HepG2 (cell line): ENCODE measurements at regions not wholly inside any gene's neighbourhood (a gene's known extent, or its start where the extent isn't known, plus 50 kb on each side); places are given as distances from the start of the nearest gene placed in this dataset.

Experiments used
- ATAC-seq: fragments of 200-7000 bp; cut with Tn5 transposase; 3 replicates; pipeline ENCODE4 v1.9.1; 2020; ENCODE audit warnings: mild to moderate bottlenecking, moderate library complexity
- BruUV-seq: library from RNA; stranded (reverse); fragments of 400-500 nt; replicated peaks from 2 replicates; lab custom pipeline; 2021; lab: Mats Ljungman, UMichigan
- CTCF ChIA-PET: fragments of 300-600 bp; formaldehyde crosslinking; extraction: SDS; loops from one replicate; lab custom pipeline; 2021; ENCODE audit warnings: low total read pairs, inconsistent platforms, low intra/inter-chr PET ratio; lab: Yijun Ruan, JAX
- POLR2A ChIA-PET: fragments of 350-600 bp; sonication (Branson Sonifier 250); formaldehyde crosslinking; loops from one replicate; lab custom pipeline; 2020; ENCODE audit warnings: antibody characterized with exemption, inconsistent platforms; lab: Yijun Ruan, JAX
- DNase-seq: peaks from one replicate; pipeline ENCODE4 v3.0.0-alpha.2; 2015; ENCODE audit warnings: low spot score
- FAIRE-seq: peaks from 3 replicates; lab custom pipeline; 2011; peaks lifted over from hg19 to GRCh38; lab: Jason Lieb, UNC
- H2AFZ ChIP-seq: one replicate; pipeline ENCODE4 v1.6.1; 2011; ENCODE audit warnings: low read length, inconsistent platforms
- H3K27ac ChIP-seq: fragments of 300-600 bp; 3 replicates; pipeline ENCODE4 v1.8.0; 2011; ENCODE audit warnings: mixed run types, mild to moderate bottlenecking, mixed read lengths, low read length, inconsistent platforms; ENCODE audit not compliant: insufficient read depth; ENCODE audit errors: extremely low read length
- H3K27me3 ChIP-seq, 2 experiments: fragments of 200-600 bp in 1 of 2; 2 replicates in 1 of 2; 3 replicates in 1 of 2; pipeline versions ENCODE4 v1.6.0 to v1.8.0; 2011; ENCODE audit warnings: low read length in 2 of 2, mild to moderate bottlenecking in 2 of 2, moderate library complexity in 2 of 2, inconsistent platforms in 1 of 2; ENCODE audit not compliant: insufficient read depth in 2 of 2, control insufficient read depth in 1 of 2
- H3K36me3 ChIP-seq, 2 experiments: fragments of 200-600 bp in 1 of 2; replicated peaks in 1 of 2; 2 replicates in 1 of 2; 3 replicates in 1 of 2; pipeline versions ENCODE4 v1.5.1 to v1.8.0; 2011; ENCODE audit warnings: low read length in 2 of 2, inconsistent platforms in 1 of 2; ENCODE audit not compliant: insufficient read depth in 2 of 2, control insufficient read depth in 1 of 2
- H3K4me1 ChIP-seq: 2 replicates; pipeline ENCODE4 v1.5.1; 2012; ENCODE audit warnings: low read length, inconsistent platforms; ENCODE audit not compliant: insufficient read depth
- H3K4me2 ChIP-seq: 2 replicates; pipeline ENCODE4 v1.6.0; 2011; ENCODE audit warnings: low read depth, low read length, inconsistent platforms
- H3K4me3 ChIP-seq, 3 experiments: fragments of 200-600 bp in 1 of 3; sonication (generic), shearing (Covaris generic) in 1 of 3; replicated peaks in 1 of 3; 2 replicates each; pipeline ENCODE4 v1.5.1; 2011 to 2016; ENCODE audit warnings: low read length in 3 of 3, inconsistent platforms in 2 of 3, low read depth in 2 of 3, mild to moderate bottlenecking in 2 of 3, control low read depth in 1 of 3, mixed read lengths in 1 of 3; ENCODE audit not compliant: insufficient read depth in 1 of 3
- H3K79me2 ChIP-seq: one replicate; pipeline ENCODE4 v1.6.1; 2011; ENCODE audit warnings: low read length, inconsistent platforms; ENCODE audit not compliant: insufficient read depth
- H3K9ac ChIP-seq: 2 replicates; pipeline ENCODE4 v1.6.0; 2011; ENCODE audit warnings: mild to moderate bottlenecking, low read depth, low read length, inconsistent platforms; ENCODE audit not compliant: insufficient read depth
- H3K9me3 ChIP-seq: 2 replicates; pipeline ENCODE4 v1.5.1; 2012; ENCODE audit warnings: mild to moderate bottlenecking, low read length
- H4K20me1 ChIP-seq: 2 replicates; pipeline ENCODE4 v1.6.0; 2011; ENCODE audit warnings: inconsistent platforms, mild to moderate bottlenecking, low read length, moderate library complexity; ENCODE audit not compliant: insufficient read depth
- E2F2 ChIP-seq: sonication (generic); formaldehyde crosslinking; IDR thresholded peaks from 2 replicates; pipeline ENCODE4 v1.4.0; 2020; ENCODE audit warnings: missing genetic modification reagents, borderline replicate concordance
- IRX3 ChIP-seq: sonication (generic); formaldehyde crosslinking; IDR thresholded peaks from 2 replicates; pipeline ENCODE4 v1.8.1; 2023; ENCODE audit warnings: mild to moderate bottlenecking, low read depth, missing genetic modification reagents, borderline replicate concordance
- MXD3 ChIP-seq: IDR thresholded peaks from 2 replicates; pipeline ENCODE4 v1.6.1; 2016; ENCODE audit warnings: mild to moderate bottlenecking, missing biosample characterization, missing genetic modification reagents
- NAIF1 ChIP-seq: sonication (generic); formaldehyde crosslinking; IDR thresholded peaks from 2 replicates; pipeline ENCODE4 v1.5.0; 2020; ENCODE audit warnings: mild to moderate bottlenecking, missing genetic modification reagents, borderline replicate concordance
- NFE2 ChIP-seq: sonication (generic); formaldehyde crosslinking; IDR thresholded peaks from 2 replicates; pipeline ENCODE4 v1.4.0; 2020; ENCODE audit warnings: missing genetic modification reagents
- NPAS2 ChIP-seq: sonication (generic); formaldehyde crosslinking; IDR thresholded peaks from 2 replicates; pipeline ENCODE4 v1.8.0; 2022; ENCODE audit warnings: mild to moderate bottlenecking, missing genetic modification reagents, borderline replicate concordance
- NR2F2 ChIP-seq: IDR thresholded peaks from 2 replicates; pipeline ENCODE4 v1.6.1; 2012; ENCODE audit warnings: low read depth, inconsistent platforms, borderline replicate concordance
- TBP ChIP-seq: sonication (generic); formaldehyde crosslinking; IDR thresholded peaks from 2 replicates; pipeline ENCODE4 v1.5.0; 2020; ENCODE audit warnings: missing genetic modification reagents
- TBX3 ChIP-seq: fragments of 450-650 bp; IDR thresholded peaks from 2 replicates; pipeline ENCODE4 v1.6.1; 2017; ENCODE audit warnings: antibody characterized with exemption, mild to moderate bottlenecking, inconsistent platforms, borderline replicate concordance
- ZBTB38 ChIP-seq: sonication (generic); formaldehyde crosslinking; IDR thresholded peaks from 2 replicates; pipeline ENCODE4 v1.5.1; 2020; ENCODE audit warnings: mild to moderate bottlenecking, missing genetic modification reagents
- ZFP62 ChIP-seq: sonication (generic); formaldehyde crosslinking; IDR thresholded peaks from 2 replicates; pipeline ENCODE4 v1.4.0; 2020; ENCODE audit warnings: missing genetic modification reagents
- ZNF446 ChIP-seq: sonication (generic); formaldehyde crosslinking; IDR thresholded peaks from 2 replicates; pipeline ENCODE4 v1.5.0; 2020; ENCODE audit warnings: mild to moderate bottlenecking, missing genetic modification reagents
- ZNF720 ChIP-seq: sonication (generic); formaldehyde crosslinking; IDR thresholded peaks from 2 replicates; pipeline ENCODE4 v1.4.0; 2020; ENCODE audit warnings: missing genetic modification reagents
- ZNF749 ChIP-seq: sonication (generic); formaldehyde crosslinking; IDR thresholded peaks from 2 replicates; pipeline ENCODE4 v1.8.0; 2022; ENCODE audit warnings: mild to moderate bottlenecking, missing genetic modification reagents, moderate library complexity, borderline replicate concordance
- WGBS: methylation state at CpG from one replicate; pipeline ENCODE4 v1.1.6; 2017; ENCODE audit warnings: low lambda C conversion rate; 5-methylcytosine and 5-hydroxymethylcytosine counted together
- in situ Hi-C: cut with HindIII; loops from 2 replicates; pipeline ENCODE4 v1.10.0; 2017; ENCODE audit warnings: low pct_unique_long_range_greater_than_20kb; ENCODE audit not compliant: extremely low pct_ligation_motif_present
- intact Hi-C: fragments of 100-400 bp; cut with micrococcal nuclease; formaldehyde crosslinking; loops from one replicate; pipeline ENCODE4 v1.10.0; 2022; ENCODE audit not compliant: unreplicated experiment
- TF ChIP-seq, protein P1 (sequence below): sonication (generic); formaldehyde crosslinking; IDR thresholded peaks from 2 replicates; pipeline ENCODE4 v1.4.0; 2020; ENCODE audit warnings: missing genetic modification reagents
- TF ChIP-seq, protein P2 (sequence below): IDR thresholded peaks from 2 replicates; pipeline ENCODE4 v1.6.1; 2012; ENCODE audit warnings: inconsistent platforms
- TF ChIP-seq, protein P3 (sequence below): sonication (generic); formaldehyde crosslinking; IDR thresholded peaks from 2 replicates; pipeline ENCODE4 v1.9.0; 2021; ENCODE audit warnings: missing genetic modification reagents, borderline replicate concordance

DNA sequence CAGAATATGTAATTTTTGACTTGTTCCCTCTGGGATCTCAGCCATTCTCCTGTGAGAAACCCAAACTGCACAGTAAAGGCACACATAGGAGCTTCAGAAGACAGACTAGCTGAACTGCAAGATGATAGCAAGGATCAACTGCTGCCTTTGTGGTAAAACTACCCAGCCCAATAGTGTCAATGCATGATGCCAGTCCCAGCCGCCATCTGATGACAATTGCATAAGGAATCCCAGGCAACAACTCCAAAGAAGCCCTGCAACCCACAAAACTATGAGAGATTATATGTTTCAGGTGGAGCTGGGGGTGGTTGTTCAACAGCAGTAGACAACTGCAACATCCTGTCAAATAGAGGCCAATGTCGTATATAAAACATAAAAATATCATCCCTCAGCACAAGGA is 192.4 kb upstream of the ARPP21 start (continued):
- TF ChIP-seq, protein P1, sequence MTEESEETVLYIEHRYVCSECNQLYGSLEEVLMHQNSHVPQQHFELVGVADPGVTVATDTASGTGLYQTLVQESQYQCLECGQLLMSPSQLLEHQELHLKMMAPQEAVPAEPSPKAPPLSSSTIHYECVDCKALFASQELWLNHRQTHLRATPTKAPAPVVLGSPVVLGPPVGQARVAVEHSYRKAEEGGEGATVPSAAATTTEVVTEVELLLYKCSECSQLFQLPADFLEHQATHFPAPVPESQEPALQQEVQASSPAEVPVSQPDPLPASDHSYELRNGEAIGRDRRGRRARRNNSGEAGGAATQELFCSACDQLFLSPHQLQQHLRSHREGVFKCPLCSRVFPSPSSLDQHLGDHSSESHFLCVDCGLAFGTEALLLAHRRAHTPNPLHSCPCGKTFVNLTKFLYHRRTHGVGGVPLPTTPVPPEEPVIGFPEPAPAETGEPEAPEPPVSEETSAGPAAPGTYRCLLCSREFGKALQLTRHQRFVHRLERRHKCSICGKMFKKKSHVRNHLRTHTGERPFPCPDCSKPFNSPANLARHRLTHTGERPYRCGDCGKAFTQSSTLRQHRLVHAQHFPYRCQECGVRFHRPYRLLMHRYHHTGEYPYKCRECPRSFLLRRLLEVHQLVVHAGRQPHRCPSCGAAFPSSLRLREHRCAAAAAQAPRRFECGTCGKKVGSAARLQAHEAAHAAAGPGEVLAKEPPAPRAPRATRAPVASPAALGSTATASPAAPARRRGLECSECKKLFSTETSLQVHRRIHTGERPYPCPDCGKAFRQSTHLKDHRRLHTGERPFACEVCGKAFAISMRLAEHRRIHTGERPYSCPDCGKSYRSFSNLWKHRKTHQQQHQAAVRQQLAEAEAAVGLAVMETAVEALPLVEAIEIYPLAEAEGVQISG (CRISPR knock-in tag), result no peak
- TF ChIP-seq ZNF749 (CRISPR knock-in tag), result no peak
- no peak for TF ChIP-seq NPAS2 (CRISPR knock-in tag)
- no peak for TF ChIP-seq TBP (CRISPR knock-in tag)
- no peak for TF ChIP-seq E2F2 (CRISPR knock-in tag)
- TF ChIP-seq ZFP62 (CRISPR knock-in tag), result no peak
- TF ChIP-seq ZNF446 (CRISPR knock-in tag), result no peak
- no peak for TF ChIP-seq MXD3 (CRISPR knock-in tag)
- no peak for TF ChIP-seq ZNF720 (CRISPR knock-in tag)

DNA sequence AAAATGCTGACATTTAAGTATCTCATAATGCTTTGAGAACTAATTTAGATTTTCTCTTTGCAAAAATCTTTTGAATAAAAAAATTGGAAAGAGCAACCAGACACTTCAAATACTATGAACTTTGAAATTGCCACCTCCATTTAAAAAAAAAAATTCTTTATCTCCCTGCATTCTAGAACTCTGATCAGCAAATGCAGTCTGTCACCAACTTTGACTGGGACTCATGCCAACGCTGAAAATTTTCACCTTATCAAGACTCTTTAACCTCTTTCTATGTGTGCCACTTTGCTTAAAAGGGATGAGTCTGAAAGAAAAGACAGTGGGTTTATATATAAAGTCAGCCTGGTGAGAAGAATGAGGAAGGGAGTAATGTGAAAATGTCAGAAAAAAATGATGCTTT is 191.2 kb upstream of the ARPP21 start:
- H4K20me1 ChIP-seq, result no peaks in the 10 kb centered on the region
- BruUV-seq, result no TSS peak
- FAIRE-seq, result no peak
- no peak for DNase-seq
- 0% methylated on average over 1 of the region's 1 CpG for WGBS
- ATAC-seq, result no peak
- no peak overlapping the region for H2AFZ ChIP-seq
- peaks cover 14% of the 10 kb centered on the region; the same call in 1 of the 2 replicates for H3K9me3 ChIP-seq
- CTCF ChIA-PET, result no interaction called here
- H3K4me3 ChIP-seq, result no peak overlapping the region
- H3K36me3 ChIP-seq, result no peaks in the 10 kb centered on the region
- H3K27ac ChIP-seq, result no peak overlapping the region
- H3K4me1 ChIP-seq, result no peaks in the 10 kb centered on the region
- H3K79me2 ChIP-seq, result no peaks in the 10 kb centered on the region
- in situ Hi-C loops (no loop called here), intact Hi-C loops (no loop called here)
- H3K27me3 ChIP-seq, result no peaks in the 10 kb centered on the region; a peak in 1 of 5 replicates
- no peak overlapping the region for H3K9ac ChIP-seq
- POLR2A ChIA-PET, result no interaction called here
- H3K4me2 ChIP-seq, result no peak overlapping the region
- TF ChIP-seq NAIF1 (CRISPR knock-in tag) (no peak), ZBTB38 (CRISPR knock-in tag) (no peak), TBX3 (no peak), NFE2 (CRISPR knock-in tag) (no peak), IRX3 (no peak), NR2F2 (no peak)
- TF ChIP-seq, protein P2, sequence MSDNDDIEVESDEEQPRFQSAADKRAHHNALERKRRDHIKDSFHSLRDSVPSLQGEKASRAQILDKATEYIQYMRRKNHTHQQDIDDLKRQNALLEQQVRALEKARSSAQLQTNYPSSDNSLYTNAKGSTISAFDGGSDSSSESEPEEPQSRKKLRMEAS, result no peak
- TF ChIP-seq, protein P3, sequence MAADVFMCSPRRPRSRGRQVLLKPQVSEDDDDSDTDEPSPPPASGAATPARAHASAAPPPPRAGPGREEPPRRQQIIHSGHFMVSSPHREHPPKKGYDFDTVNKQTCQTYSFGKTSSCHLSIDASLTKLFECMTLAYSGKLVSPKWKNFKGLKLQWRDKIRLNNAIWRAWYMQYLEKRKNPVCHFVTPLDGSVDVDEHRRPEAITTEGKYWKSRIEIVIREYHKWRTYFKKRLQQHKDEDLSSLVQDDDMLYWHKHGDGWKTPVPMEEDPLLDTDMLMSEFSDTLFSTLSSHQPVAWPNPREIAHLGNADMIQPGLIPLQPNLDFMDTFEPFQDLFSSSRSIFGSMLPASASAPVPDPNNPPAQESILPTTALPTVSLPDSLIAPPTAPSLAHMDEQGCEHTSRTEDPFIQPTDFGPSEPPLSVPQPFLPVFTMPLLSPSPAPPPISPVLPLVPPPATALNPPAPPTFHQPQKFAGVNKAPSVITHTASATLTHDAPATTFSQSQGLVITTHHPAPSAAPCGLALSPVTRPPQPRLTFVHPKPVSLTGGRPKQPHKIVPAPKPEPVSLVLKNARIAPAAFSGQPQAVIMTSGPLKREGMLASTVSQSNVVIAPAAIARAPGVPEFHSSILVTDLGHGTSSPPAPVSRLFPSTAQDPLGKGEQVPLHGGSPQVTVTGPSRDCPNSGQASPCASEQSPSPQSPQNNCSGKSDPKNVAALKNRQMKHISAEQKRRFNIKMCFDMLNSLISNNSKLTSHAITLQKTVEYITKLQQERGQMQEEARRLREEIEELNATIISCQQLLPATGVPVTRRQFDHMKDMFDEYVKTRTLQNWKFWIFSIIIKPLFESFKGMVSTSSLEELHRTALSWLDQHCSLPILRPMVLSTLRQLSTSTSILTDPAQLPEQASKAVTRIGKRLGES, result no peak
